ENCODE measurements at regions not wholly inside any gene's neighbourhood (a gene's known extent, or its start where the extent isn't known, plus 50 kb on each side); places are given as distances from the start of the nearest gene placed in this dataset.

DNA sequence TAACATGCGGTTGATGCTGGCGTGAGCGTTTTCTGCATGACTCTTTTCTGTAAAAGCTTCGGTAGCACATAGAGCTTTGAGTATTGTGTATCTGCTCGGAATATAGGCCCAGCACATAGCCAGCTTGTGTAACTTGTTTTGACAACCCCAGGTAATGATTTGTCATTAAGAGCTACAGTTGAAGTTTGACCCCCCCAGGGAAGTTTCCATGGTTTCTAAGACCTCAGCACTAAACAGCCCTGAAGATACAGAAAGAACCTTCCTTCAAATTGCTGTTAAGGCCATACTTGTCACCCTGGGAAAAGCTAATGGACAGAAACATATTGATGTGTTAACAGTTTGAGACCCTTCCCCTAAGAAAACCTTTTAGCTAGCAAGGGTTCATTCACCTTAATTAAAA, 380.7 kb downstream of the PRDM2 start:
- Histone ChIP-seq H3K36me3 (no peaks in the 10 kb centered on the region), H3K27me3 (ENCODE audit: low read depth) (no peaks in the 10 kb centered on the region), H3K4me3 (no peak overlapping the region), H3K4me1 (no peaks in the 10 kb centered on the region), H3K27ac (no peak overlapping the region), H3K9me3 (no peaks in the 10 kb centered on the region)
- DNase-seq, result no peak
- no peak for ATAC-seq
- intact Hi-C loops (cut with DNase I), result no loop called here
- TF ChIP-seq, protein P1, sequence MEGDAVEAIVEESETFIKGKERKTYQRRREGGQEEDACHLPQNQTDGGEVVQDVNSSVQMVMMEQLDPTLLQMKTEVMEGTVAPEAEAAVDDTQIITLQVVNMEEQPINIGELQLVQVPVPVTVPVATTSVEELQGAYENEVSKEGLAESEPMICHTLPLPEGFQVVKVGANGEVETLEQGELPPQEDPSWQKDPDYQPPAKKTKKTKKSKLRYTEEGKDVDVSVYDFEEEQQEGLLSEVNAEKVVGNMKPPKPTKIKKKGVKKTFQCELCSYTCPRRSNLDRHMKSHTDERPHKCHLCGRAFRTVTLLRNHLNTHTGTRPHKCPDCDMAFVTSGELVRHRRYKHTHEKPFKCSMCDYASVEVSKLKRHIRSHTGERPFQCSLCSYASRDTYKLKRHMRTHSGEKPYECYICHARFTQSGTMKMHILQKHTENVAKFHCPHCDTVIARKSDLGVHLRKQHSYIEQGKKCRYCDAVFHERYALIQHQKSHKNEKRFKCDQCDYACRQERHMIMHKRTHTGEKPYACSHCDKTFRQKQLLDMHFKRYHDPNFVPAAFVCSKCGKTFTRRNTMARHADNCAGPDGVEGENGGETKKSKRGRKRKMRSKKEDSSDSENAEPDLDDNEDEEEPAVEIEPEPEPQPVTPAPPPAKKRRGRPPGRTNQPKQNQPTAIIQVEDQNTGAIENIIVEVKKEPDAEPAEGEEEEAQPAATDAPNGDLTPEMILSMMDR (IDR thresholded peaks at IDR 0.05), result no peak

GRCh38 chr1:14082331-14082730, 382.3 kb downstream of the PRDM2 start:
- intact Hi-C loops (cut with DNase I), result no loop called here
- no peak for ATAC-seq
- no peak for DNase-seq

GRCh38 chr1:14083277-14083676, 383.3 kb downstream of the PRDM2 start:
- intact Hi-C loops (cut with DNase I), result no loop called here
- H3K36me3 ChIP-seq, result no peaks in the 10 kb centered on the region
- no peaks in the 10 kb centered on the region for H3K4me1 ChIP-seq
- no peak for ATAC-seq
- H3K9me3 ChIP-seq, result no peaks in the 10 kb centered on the region
- H3K27me3 ChIP-seq (ENCODE audit: low read depth), result no peaks in the 10 kb centered on the region
- DNase-seq, result no peak
- H3K27ac ChIP-seq, result no peak overlapping the region
- TF ChIP-seq, protein P1 (IDR thresholded peaks at IDR 0.05), result no peak
- no peak overlapping the region for H3K4me3 ChIP-seq

More at GRCh38 chr1:14082331-14082730, 382.3 kb downstream of the PRDM2 start:
- Histone ChIP-seq H3K4me3 (no peak overlapping the region), H3K36me3 (no peaks in the 10 kb centered on the region), H3K27me3 (ENCODE audit: low read depth) (no peaks in the 10 kb centered on the region), H3K27ac (no peak overlapping the region), H3K9me3 (no peaks in the 10 kb centered on the region), H3K4me1 (no peaks in the 10 kb centered on the region)
- TF ChIP-seq, protein P1 (IDR thresholded peaks at IDR 0.05), result no peak

DNA sequence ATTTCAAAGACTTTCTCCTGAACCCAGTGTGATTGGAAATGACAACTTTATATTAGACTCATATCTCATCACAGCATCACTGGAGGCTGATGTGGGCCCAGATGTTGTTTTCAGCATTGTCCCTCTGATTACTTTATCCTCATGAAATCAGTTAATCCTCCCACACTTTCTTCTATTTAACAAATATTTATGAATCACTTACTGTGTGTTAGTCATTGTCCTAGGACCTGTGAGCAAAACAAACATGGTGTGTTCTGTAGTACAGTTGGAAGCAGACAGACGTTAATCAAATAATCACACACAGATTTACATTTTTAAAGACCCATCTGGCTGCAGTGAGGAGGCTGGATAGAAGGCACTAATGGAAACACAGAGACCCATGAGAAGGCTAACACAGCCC, 383.7 kb downstream of the PRDM2 start:
- Histone ChIP-seq H3K9me3 (no peaks in the 10 kb centered on the region), H3K27ac (no peak overlapping the region), H3K27me3 (ENCODE audit: low read depth) (no peaks in the 10 kb centered on the region), H3K4me3 (no peak overlapping the region), H3K4me1 (no peaks in the 10 kb centered on the region), H3K36me3 (no peaks in the 10 kb centered on the region)
- DNase-seq, result no peak
- TF ChIP-seq, protein P1 (IDR thresholded peaks at IDR 0.05), result no peak
- intact Hi-C loops (cut with DNase I), result no loop called here
- no peak for ATAC-seq

- DNase-seq (no peak), ATAC-seq (no peak)
- no peaks in the 10 kb centered on the region for H3K4me1 ChIP-seq
- no peak overlapping the region for H3K4me3 ChIP-seq
- H3K27me3 ChIP-seq (ENCODE audit: low read depth), result no peaks in the 10 kb centered on the region
- no peaks in the 10 kb centered on the region for H3K9me3 ChIP-seq
- intact Hi-C loops (cut with DNase I), result no loop called here
- H3K27ac ChIP-seq, result no peak overlapping the region
- TF ChIP-seq, protein P1 (IDR thresholded peaks at IDR 0.05), result no peak
- H3K36me3 ChIP-seq, result no peaks in the 10 kb centered on the region
These were observed 390.1 kb downstream of the PRDM2 start for GRCh38 chr1:14090062-14090461.

- Histone ChIP-seq H3K4me3 (no peak overlapping the region), H3K9me3 (no peaks in the 10 kb centered on the region), H3K27ac (no peak overlapping the region), H3K27me3 (ENCODE audit: low read depth) (no peaks in the 10 kb centered on the region), H3K36me3 (no peaks in the 10 kb centered on the region), H3K4me1 (no peaks in the 10 kb centered on the region)
- TF ChIP-seq, protein P1 (IDR thresholded peaks at IDR 0.05), result no peak
- intact Hi-C loops (cut with DNase I), result no loop called here
- DNase-seq (no peak), ATAC-seq (no peak)
These were observed 390.5 kb downstream of the PRDM2 start for GRCh38 chr1:14090531-14090930.

Data from lower lobe of right lung (tissue), 2 donors.